ENCODE measurements at regions not wholly inside any gene's neighbourhood (a gene's known extent, or its start where the extent isn't known, plus 50 kb on each side); places are given as distances from the start of the nearest gene placed in this dataset.

GRCh38 chr10:28963539-28964221, 286.4 kb downstream of the BAMBI start:
- no peak for TF ChIP-seq CTCF (IDR thresholded peaks at IDR 0.05)
- TF ChIP-seq POLR2AphosphoS5 (IDR thresholded peaks at IDR 0.05): no peak
- no peak for TF ChIP-seq EP300 (IDR thresholded peaks at IDR 0.05)
- no peak for TF ChIP-seq POLR2A (IDR thresholded peaks at IDR 0.05)

All from stomach (tissue), 4 donors.